GDM1 (cell line): ENCODE measurements at regions not wholly inside any gene's neighbourhood (a gene's known extent, or its start where the extent isn't known, plus 50 kb on each side); places are given as distances from the start of the nearest gene placed in this dataset.
A peak's percentile ranks its signal among the peaks of the same experiment; 100 is the strongest.
"Not testable (repeated sequence)": the region's sequence is repeated elsewhere in the genome, so short reads cannot be mapped to it uniquely, and the experiment has no call there.

Experiments
- DNase-seq: peaks from one replicate; lab custom pipeline; 2025; lab: John Stamatoyannopoulos, UW

DNA sequence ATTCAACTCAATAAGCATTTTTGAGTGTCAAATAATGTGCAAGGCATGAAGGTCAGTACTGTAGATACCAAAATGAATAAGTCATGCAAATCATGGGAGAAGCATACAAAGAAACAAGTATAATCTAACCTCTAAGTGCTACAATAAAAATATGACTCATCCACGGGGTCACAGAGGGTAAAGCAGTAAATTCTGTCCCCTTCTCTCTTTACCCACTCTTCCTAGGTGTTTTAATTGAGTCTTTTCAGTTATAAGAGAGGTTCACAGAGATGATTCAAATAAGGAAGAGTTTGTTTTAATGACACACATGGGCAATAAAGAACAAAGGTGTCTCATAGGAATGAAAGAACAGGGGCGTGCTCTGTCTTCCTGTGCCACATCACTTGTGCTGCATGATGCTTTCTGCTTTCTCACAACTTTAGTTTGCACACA is 71.5 kb upstream of the DAAM1 start:
- no peak for DNase-seq

DNA sequence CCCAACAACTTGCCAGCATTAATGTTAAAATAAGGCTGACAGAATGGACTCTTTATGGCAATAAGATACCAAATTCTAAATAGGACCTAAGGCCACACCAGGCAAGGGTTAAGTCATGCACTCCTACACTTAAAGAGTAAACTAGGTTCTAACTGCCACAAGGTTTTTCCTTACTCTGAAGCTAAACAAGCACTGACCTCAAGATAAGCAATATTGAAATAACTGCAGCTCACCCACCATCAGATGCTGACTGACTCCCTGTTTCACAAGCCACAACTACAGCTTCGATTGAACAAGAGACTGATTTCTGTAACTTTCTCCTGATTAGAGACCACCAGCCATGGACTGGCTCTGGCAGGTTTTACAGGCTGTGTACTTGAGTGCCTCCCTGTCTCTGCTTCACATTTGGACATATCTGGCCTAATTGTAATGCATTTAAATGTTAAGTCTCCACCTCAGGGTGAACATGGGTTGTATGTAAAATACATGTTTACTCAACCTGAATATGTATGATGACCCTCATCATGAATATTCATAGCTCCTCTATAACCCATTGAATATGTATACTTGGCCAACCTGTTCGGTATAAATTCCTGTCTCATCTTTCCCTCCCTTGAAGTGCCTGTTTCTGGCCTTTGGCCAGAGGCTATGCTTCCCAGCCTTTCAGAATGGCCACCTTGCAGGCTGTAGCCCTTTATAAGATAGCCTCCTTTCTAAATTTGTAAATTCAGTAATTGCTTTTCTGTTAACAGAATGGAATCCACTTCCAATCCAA is 70.5 kb upstream of the DAAM1 start:
- DNase-seq, result no peak

DNA sequence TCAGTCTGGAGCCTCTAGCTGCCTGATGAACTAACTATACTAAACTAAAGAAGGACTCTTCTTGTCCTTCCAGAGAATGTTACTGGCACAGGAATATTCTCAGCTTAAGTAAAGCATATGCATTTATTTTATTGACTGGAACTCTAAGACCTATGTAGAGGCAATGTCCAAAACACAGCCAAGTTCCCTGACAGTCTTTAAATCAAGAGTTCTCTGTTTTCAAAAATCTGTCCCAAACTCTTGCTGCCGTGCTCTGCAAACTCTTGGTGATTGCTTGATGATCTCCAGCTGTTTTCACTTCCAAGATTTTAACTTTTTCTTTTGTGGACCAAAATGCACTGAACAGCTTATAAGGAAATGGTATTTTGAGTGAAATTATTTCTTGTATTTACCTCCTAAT is 67.5 kb upstream of the DAAM1 start:
- no peak for DNase-seq

DNA sequence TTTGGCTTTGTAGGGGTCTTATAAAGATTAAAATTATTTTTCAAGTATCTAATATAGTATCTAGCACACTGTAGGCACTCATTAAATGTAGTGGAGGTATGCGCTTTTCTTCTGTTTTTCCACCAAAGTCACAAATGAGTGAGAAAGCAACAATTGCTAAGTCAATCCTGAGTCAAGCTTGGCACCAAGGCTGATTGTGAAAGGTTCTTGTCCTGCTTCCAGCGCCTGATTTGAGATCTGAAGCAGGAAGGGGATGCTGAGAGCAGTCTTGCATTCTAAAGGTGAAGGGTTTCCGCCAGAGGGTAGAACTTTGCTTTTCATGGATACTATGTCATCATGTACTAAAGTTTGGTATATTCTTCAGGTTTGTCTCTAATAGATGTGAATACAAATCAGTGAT is 64.9 kb upstream of the DAAM1 start:
- DNase-seq, result no peak

DNA sequence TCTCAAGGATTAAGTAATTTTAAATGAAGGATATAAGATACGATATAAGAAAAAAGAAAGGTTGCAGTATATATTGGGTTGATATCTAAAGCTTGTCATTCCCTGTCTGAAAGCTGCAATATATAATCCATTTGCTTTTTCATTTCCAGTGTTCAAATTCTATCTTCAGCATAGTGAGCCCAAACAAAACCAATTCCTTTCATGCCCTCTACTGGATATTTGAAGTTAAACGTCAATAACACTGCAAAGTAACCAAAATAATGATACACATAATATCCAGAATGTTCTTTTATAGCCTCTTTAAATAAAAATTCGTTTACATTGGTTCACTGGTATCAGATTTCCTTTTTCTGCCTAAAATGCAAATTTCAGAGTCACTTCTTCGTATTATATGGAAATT is 64.5 kb upstream of the DAAM1 start:
- no peak for DNase-seq

DNA sequence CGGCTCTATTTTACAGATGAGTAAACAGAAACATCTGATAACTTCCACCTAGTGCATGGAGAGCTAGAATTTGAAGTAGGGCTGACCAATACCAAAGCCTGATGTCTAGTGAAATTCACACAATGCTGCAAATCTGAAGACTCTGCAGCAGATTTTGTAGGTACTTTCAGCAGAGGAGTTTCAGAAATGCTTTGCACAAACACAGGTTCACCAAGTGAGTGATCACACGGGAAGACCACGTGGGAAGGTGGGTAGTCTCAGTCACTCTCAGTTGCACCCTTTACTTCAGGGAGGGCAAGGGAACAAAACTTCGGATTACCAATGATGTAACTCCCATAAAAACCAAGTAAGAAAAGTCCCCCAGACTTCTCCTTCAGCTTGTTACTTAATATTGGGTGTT is 63.3 kb upstream of the DAAM1 start:
- no peak for DNase-seq

DNA sequence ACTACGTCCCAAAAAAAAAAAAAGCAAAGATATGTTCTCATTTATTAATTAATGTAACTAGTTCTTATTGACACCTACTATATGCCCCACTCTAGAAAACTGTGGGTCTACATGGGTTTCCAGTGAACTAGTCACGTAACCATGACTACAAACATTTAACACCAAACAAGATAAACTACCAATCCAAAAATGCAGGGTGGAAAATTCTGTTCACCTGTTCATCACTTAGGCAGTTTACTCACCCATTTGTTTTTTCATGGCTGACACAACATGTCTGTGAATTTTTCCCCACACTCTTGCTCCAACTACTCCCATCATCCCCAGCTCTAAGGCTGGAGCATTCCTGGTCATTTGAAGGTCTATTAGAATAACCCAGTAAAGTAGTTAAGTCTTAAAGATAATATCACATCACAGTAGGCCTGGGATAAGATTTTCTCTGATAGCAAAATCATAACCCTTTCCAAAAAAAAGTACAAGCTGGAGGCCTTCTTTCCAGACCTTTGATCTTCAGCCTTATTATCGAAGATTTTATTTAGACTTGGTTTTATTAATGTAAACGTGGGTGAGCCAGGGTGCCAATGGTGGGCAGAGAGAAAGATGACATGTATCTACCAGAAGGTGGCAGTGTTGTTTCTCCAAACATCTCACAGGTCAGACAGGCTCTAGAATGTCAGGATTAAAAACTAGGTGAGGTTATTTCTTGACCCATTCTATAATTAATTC is 61.6 kb upstream of the DAAM1 start:
- DNase-seq, result peak; percentile 25

DNA sequence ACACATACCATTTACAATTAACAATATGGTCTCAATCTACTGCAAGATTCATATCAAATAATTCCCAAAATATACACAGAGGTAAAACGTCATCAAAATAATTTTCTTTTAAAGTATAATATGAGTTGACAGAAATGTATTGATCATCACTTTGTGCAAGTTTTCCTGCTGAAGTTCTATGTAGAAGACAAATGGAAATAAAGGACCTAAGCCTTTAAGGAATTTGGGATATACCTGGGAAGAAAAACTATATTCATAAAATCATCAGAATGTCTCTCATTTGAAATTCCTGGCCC is 61.1 kb upstream of the DAAM1 start:
- no peak for DNase-seq

DNA sequence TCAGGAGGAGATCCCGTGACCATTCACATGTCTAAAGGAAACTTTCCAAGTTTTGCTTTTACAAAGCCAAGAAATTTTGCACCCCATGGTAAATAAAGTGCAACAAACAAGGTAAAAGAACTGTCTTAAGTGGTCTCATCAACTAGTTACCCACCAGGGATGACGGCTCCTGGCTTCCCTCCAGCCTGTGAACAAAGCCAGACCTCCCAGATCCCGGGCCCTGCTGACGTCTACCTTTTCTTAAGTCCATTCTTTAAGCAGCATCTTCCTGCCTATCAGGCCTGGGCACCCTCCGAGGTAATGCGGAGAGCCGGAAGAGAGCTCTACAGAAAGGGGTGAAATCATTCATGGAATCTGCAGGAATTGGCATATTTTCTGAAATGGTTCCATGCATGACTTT is 58.0 kb upstream of the DAAM1 start:
- no peak for DNase-seq

DNA sequence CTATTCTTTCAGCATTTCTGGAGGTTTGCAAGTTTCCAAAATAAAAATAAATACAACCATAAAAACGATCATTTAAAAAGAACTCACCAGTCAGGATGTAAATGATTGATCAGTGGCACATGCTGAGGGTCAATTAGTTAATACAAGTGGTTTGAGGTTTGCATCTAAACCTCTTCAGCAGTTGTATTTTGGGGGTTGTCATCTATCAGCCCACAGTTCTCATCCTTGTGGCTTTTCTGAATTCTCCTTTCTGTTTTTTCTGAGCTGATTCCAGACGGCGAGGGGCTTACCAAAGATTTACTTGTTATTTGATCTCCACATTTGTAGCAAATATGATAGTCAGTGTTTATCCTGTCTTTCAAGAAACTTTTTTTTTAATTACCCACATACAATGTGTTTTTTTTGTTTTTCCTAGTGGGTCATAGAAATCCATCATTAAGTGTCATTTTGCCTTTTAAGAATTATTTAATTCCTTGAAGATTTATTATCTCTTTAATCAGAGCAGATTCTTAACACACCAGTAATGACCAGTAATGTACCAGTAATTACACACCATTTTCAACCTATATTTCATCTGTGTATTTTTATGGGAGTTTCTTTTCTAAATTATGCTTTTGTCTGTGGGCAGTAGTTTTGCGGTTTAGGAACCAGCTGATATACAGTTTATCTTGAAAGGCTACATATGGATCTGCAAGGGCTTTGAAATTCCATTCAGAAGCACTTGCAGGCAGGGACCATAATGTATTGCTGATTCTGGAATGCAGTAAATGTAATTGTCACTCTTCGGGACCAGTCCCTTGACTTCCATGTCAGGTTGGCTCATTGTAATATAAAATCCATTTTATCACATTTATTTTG is 56.3 kb upstream of the DAAM1 start:
- DNase-seq, result no peak

DNA sequence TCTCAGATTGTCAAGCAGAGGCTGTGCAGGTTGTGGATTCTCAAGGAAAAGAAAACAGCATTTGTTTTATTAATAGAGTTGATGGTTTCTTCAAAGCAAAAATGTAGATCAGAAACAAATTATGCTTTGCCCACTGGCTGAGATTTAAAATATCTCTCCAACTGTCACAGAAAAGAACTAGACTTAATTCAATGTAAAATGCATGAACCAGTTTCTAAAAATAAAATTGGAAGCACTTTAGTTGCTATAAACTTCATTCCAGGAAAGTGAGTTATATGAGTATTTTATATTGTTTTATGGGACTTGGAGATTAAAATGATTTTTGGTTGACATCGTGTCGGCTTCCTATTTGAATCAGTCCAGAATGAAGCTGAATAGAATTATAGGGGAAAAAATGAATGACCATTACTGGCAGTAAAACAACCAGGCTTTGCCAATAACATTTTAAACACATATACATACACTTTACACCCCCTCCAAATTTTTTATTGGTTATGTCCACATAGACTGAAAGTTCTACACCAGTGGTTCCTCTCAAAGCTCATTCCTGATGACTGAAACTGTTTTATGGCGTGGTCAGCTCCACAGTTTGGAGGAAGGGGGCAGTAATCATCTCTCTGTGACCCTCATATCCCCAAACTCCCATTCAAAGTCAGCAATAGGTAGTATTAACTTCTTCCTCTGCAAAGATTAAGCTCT is 55.5 kb upstream of the DAAM1 start:
- DNase-seq, result no peak

DNA sequence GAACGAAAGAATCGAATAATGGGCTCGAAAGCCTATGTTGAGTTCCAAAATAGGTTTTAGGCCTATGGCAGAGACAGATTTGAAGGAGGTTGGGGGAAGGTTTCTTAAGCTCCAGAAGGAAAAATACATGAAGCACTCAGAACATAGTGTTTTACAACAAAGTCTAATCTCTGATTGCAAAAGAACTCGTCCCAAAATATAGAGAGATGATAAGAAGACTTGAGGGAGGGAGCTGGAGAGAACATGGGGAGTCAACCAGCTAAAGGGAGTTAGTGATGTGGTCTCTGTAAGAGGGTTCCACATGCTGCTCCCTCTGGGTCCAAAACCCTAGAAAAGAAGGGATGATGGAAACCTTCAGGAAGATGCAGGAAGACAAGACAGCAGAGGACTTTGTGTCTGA is 54.8 kb upstream of the DAAM1 start:
- DNase-seq, result no peak

DNA sequence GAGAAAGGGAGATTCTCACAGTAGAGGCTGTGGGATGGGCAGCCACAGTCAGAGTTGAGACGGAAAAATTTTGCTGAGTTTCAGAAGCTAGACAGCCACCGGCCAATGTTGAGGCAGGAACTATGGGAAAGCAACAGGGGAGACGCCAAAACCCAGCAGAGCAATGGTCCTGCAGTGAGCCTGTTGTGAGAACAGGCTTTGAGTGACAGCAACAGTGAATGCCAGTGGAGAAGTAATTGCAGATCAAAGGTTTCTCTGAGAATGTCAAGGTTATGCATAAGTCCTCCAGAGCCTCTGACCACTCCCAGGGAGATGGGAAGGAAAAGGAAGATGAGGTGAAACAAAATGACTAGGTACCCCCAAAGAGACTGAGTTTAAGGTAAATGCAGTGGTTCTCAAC is 54.2 kb upstream of the DAAM1 start:
- no peak for DNase-seq

DNA sequence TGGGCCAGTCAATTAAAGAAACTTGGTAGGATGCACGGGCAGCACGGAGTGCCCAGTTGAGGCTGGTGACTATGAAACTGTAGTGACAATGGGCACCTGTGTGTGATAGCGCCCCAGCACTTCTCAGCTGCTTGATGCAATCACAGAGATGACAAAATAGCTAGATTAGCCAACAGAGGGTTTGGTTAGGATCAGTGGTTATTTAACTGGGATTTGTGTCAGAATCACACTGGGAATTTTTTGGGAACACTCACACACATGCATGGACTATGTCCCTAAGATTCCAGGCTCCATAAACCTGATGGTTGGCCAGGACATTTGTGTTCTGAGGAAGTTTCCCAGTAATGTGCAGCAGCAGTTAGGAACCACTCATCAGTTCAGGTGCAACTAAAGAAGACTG is 51.2 kb upstream of the DAAM1 start:
- DNase-seq, result no peak

DNA sequence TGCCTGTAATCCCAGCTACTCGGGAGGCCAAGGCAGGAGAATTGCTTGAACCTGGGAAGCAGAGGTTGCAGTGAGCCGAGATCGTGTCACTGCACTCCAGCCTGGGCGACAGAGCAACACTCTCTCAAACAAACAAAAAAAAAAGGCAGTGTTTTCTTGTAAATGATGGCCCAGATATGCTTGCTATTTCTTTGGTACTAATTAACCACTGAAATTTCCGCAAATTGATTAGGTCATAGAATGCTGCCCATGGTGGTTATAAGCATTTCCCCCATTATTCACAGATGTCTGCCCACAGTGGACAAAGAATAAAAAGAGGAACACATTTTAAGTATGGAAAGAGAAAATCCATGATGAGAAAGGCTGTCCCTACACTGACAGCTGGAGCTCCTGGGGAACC is 49.9 kb upstream of the DAAM1 start:
- not testable (repeated sequence) for DNase-seq
